ENCODE measurements at regions not wholly inside any gene's neighbourhood (a gene's known extent, or its start where the extent isn't known, plus 50 kb on each side); places are given as distances from the start of the nearest gene placed in this dataset.

- no peak overlapping the region for H2AFZ ChIP-seq (ENCODE audit: low read length)
- H3K9me3 ChIP-seq (ENCODE audit: low read depth, low read length): no peaks in the 10 kb centered on the region
- H4K20me1 ChIP-seq (ENCODE audit: insufficient read depth, low read length): no peaks in the 10 kb centered on the region
- no peak overlapping the region for H3K4me2 ChIP-seq (ENCODE audit: insufficient read depth, low read length)
- H3K4me1 ChIP-seq (ENCODE audit: insufficient read depth, low read length): no peaks in the 10 kb centered on the region
- H3K27me3 ChIP-seq (ENCODE audit: insufficient read depth, low read length): no peaks in the 10 kb centered on the region
- H3K27ac ChIP-seq (ENCODE audit: low read depth, low read length): no peak overlapping the region
- H3K79me2 ChIP-seq (ENCODE audit: insufficient read depth, low read length): no peaks in the 10 kb centered on the region
- H3K36me3 ChIP-seq (ENCODE audit: insufficient read depth, low read length): no peaks in the 10 kb centered on the region
- H3K4me3 ChIP-seq (ENCODE audit: insufficient read depth, low read length): no peak overlapping the region
- TF ChIP-seq, protein P1, sequence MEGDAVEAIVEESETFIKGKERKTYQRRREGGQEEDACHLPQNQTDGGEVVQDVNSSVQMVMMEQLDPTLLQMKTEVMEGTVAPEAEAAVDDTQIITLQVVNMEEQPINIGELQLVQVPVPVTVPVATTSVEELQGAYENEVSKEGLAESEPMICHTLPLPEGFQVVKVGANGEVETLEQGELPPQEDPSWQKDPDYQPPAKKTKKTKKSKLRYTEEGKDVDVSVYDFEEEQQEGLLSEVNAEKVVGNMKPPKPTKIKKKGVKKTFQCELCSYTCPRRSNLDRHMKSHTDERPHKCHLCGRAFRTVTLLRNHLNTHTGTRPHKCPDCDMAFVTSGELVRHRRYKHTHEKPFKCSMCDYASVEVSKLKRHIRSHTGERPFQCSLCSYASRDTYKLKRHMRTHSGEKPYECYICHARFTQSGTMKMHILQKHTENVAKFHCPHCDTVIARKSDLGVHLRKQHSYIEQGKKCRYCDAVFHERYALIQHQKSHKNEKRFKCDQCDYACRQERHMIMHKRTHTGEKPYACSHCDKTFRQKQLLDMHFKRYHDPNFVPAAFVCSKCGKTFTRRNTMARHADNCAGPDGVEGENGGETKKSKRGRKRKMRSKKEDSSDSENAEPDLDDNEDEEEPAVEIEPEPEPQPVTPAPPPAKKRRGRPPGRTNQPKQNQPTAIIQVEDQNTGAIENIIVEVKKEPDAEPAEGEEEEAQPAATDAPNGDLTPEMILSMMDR (IDR thresholded peaks at IDR 0.05; ENCODE audit: extremely low read depth, low read depth, low read length): no peak
- no peak for DNase-seq (ENCODE audit: insufficient read length, low spot score, missing footprints)
Observed at GRCh38 chrX:99933865-99934264, 476.2 kb downstream of the PCDH19 start.

DNA sequence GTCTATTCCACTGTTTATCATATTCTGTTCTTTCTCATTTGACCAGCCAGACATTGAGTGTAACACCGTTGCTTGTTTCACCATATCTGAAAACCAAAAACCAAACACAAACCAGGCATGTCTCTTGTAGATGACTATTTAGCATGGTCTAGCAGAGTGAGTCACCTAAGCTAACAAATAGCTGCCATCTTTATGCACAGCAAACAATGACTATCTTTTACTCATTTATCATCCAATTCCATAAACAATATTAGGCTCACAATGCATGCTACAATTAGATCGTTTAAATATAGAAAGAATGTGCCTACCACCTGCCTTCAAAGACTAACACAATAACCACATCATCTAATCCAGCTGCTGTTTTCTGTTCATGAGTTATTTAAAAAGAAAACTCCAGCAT is 495.4 kb downstream of the PCDH19 start:
- Histone ChIP-seq H3K9me3 (ENCODE audit: low read depth, low read length) (peaks cover 2% of the 10 kb centered on the region), H3K4me1 (ENCODE audit: insufficient read depth, low read length) (no peaks in the 10 kb centered on the region), H4K20me1 (ENCODE audit: insufficient read depth, low read length) (no peaks in the 10 kb centered on the region), H3K36me3 (ENCODE audit: insufficient read depth, low read length) (no peaks in the 10 kb centered on the region), H3K27me3 (ENCODE audit: insufficient read depth, low read length) (no peaks in the 10 kb centered on the region), H3K27ac (ENCODE audit: low read depth, low read length) (no peak overlapping the region), H2AFZ (ENCODE audit: low read length) (no peak overlapping the region), H3K4me3 (ENCODE audit: insufficient read depth, low read length) (no peak overlapping the region), H3K79me2 (ENCODE audit: insufficient read depth, low read length) (no peaks in the 10 kb centered on the region), H3K4me2 (ENCODE audit: insufficient read depth, low read length) (no peak overlapping the region)
- TF ChIP-seq, protein P1 (IDR thresholded peaks at IDR 0.05; ENCODE audit: extremely low read depth, low read depth, low read length): no peak
- DNase-seq (ENCODE audit: insufficient read length, low spot score, missing footprints): no peak

DNA sequence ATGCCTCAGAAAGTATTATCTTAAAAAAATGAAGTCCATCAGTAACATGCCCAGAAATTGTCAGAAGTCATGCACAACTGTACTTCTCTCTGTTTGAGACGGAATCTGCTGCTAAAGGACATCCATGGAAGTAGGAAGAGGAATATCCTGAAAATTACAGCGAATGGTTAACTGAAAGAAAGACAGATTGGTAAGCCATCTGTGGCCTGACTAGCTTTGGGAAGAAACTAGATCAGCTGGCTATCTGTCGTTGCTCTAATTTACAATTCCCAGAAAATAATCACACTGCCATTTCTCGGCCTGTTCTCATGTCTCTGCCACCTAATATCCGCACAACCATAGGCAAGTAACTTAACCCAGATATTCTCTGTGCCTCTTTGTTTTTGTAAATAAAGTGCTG is 496.5 kb downstream of the PCDH19 start:
- Histone ChIP-seq H3K79me2 (ENCODE audit: insufficient read depth, low read length) (no peaks in the 10 kb centered on the region), H3K4me2 (ENCODE audit: insufficient read depth, low read length) (no peak overlapping the region), H3K27me3 (ENCODE audit: insufficient read depth, low read length) (no peaks in the 10 kb centered on the region), H3K4me3 (ENCODE audit: insufficient read depth, low read length) (no peak overlapping the region), H4K20me1 (ENCODE audit: insufficient read depth, low read length) (no peaks in the 10 kb centered on the region), H3K9me3 (ENCODE audit: low read depth, low read length) (peaks cover 2% of the 10 kb centered on the region), H3K27ac (ENCODE audit: low read depth, low read length) (no peak overlapping the region), H2AFZ (ENCODE audit: low read length) (no peak overlapping the region), H3K4me1 (ENCODE audit: insufficient read depth, low read length) (no peaks in the 10 kb centered on the region), H3K36me3 (ENCODE audit: insufficient read depth, low read length) (no peaks in the 10 kb centered on the region)
- TF ChIP-seq, protein P1 (IDR thresholded peaks at IDR 0.05; ENCODE audit: extremely low read depth, low read depth, low read length): no peak
- DNase-seq (ENCODE audit: insufficient read length, low spot score, missing footprints): no peak

DNA sequence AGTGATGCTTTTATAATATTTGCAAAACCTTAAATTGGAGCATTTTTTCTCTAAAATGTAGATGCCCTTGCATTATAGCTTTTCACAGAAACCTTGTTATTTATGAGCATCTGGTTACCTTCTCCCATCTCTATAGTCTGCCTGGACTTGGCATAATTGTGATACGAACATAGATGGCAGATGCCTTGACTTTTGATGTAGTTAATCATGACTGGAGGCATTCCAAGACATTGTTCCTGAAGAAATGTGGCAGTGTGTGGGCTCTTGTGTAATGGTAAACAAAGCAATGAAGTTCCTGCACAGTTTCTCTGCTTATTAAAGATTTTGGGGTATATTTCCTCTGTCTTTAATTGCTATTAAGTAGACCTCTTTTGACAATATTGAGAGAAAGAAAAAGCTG is 500.1 kb downstream of the PCDH19 start:
- no peak overlapping the region for H3K27ac ChIP-seq (ENCODE audit: low read depth, low read length)
- H4K20me1 ChIP-seq (ENCODE audit: insufficient read depth, low read length): no peaks in the 10 kb centered on the region
- H3K4me1 ChIP-seq (ENCODE audit: insufficient read depth, low read length): no peaks in the 10 kb centered on the region
- H3K36me3 ChIP-seq (ENCODE audit: insufficient read depth, low read length): no peaks in the 10 kb centered on the region
- H3K9me3 ChIP-seq (ENCODE audit: low read depth, low read length): peaks cover 2% of the 10 kb centered on the region
- no peaks in the 10 kb centered on the region for H3K79me2 ChIP-seq (ENCODE audit: insufficient read depth, low read length)
- H2AFZ ChIP-seq (ENCODE audit: low read length): no peak overlapping the region
- H3K4me2 ChIP-seq (ENCODE audit: insufficient read depth, low read length): no peak overlapping the region
- no peak for DNase-seq (ENCODE audit: insufficient read length, low spot score, missing footprints)
- H3K27me3 ChIP-seq (ENCODE audit: insufficient read depth, low read length): no peaks in the 10 kb centered on the region
- TF ChIP-seq, protein P1 (IDR thresholded peaks at IDR 0.05; ENCODE audit: extremely low read depth, low read depth, low read length): no peak
- no peak overlapping the region for H3K4me3 ChIP-seq (ENCODE audit: insufficient read depth, low read length)

All from osteoblast (primary cell).